HG03060 (cell line): ENCODE measurements at regions not wholly inside any gene's neighbourhood (a gene's known extent, or its start where the extent isn't known, plus 50 kb on each side); places are given as distances from the start of the nearest gene placed in this dataset.
"Not testable (repeated sequence)": the region's sequence is repeated elsewhere in the genome, so short reads cannot be mapped to it uniquely, and the experiment has no call there.

Source experiments
- ATAC-seq: cut with Tn5 transposase; IDR thresholded peaks from one replicate; pipeline ENCODE4 v1.9.1; 2021; ENCODE audit warnings: low read depth, moderate number of reproducible peaks; ENCODE audit not compliant: unreplicated experiment

GRCh38 chr7:116371536-116371935 lies 128.0 kb upstream of the CAV2 start:
- not testable (repeated sequence) for ATAC-seq

- ATAC-seq: not testable (repeated sequence)
Observed at GRCh38 chr7:116373229-116373628, 126.3 kb upstream of the CAV2 start.

- ATAC-seq: no peak
Observed at GRCh38 chr7:116377721-116378120, 121.8 kb upstream of the CAV2 start.

DNA sequence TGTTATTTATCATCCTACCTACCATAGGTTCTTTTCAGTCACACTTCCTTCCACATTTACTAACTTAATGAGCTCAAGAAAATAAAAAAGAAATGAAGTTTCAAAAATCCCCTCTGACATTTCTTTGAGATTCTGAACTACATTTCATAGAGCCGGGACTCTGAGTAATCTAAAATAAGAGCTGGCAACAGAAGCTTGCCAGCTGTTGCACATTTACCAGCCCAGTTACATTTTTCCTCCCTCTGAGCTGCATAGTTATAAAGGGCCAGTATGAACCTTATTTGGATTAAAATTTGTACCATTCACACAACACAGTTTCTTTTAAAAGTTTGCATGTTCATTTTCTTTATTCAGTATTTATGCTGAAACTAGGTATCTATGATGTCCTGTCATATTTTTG lies 119.5 kb upstream of the CAV2 start:
- ATAC-seq: no peak

GRCh38 chr7:116382375-116382774 lies 117.2 kb upstream of the CAV2 start:
- ATAC-seq: no peak

DNA sequence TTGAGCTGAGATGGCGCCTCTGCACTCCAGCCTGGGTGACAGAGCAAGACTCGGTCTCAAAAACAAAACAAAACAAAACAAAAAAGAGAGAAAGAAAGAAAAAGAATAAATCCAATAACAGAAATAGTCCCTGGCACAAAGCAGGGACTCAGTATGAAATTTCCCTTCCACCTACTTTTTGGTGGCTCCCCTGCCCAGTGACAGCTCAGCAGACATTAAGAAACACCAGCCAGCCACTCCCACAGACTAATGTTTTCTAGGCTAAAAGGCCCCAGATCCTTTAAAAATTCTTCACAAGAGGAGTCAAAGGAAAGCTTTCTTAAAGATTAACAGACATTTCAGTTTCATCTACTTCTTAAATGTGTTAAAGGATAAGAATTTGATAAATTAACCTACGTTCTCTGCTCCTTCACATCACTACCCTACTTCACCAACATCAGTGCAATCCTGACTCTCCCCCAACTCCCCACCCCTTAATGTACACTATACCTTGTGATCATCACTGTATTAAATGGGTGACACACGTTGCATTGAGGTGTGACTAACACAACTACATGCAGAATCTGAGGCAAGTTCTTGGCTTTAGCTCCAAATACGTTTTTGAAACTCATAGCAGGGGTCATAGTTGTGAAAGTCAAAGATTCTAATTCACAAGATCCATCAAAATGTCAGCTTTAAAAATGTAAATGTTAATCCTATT lies 114.5 kb upstream of the CAV2 start:
- no peak for ATAC-seq

- no peak for ATAC-seq
Observed at GRCh38 chr7:116386674-116387073, 112.9 kb upstream of the CAV2 start.

- ATAC-seq: no peak
Observed at GRCh38 chr7:116390363-116390762, 109.2 kb upstream of the CAV2 start.

GRCh38 chr7:116392806-116393205 lies 106.7 kb upstream of the CAV2 start:
- ATAC-seq: no peak

- no peak for ATAC-seq
Observed at GRCh38 chr7:116393654-116394053, 105.9 kb upstream of the CAV2 start.

DNA sequence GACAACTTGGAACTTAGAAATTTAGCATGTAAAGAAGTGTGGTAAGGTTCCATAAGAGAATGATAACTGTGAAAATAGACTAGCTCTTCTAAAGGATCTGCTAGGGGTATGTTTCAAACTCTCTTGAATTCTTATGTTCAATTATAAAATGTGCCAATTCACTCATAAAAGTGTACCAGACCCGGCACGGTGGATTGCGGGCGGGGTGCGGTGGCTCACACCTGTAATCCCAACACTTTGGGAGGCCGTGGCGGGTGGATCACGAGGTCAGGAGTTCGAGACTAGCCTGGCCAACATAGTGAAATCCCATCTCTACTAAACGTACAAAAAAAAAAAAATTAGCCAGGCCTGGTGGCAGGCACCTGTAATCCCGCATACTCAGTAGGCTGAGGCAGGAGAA lies 105.4 kb upstream of the CAV2 start:
- ATAC-seq: no peak

DNA sequence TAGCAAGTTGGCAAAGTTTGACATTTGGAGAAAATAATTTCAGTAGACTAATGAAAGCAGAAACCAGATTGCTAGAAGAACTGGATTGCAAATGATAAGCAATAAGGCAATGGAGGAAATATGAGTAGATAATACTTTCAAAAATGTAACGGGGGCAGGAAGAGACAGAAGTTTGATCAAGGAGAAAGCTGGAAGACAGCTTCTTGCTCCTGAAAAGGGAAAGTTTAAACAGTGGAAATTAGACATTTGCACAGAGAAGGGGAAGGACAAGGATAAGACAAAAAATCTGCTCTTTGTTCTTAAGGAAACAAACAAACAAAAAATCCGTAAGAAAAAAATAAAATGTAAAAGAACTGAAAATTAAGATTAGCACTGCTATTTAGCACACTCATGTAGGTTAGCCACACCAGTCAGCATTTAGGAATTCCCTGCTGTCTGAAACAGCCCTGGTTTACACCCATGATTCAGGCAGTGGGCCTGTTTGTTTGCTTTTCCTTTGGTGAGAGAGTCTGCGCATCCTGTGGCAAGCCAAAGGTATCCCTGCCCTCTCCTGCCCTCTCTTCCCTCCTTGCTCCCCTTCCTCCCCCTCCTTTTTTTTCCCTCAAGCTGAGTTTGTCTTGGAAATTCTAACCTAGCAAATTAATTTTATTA lies 104.3 kb upstream of the CAV2 start:
- no peak for ATAC-seq

GRCh38 chr7:116398672-116399071 lies 100.9 kb upstream of the CAV2 start:
- no peak for ATAC-seq

DNA sequence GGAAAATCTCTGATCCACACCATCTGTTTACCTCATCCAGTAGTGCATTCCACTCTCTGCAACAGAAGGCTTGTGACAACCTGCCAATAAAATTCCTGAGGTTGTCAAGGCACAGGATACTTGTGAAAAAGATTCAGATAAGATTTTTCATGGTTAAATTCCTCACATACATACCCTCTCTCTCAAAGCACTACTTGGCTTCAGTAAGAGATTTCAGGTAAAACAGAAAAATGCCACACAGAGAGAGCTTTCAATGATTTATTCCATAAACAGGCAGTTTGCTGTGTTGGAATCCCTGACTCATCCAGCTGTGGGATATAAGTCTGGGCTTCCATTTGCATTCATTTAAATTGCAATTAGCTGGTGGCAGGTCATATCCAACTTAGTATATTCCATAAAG lies 99.7 kb upstream of the CAV2 start:
- no peak for ATAC-seq

DNA sequence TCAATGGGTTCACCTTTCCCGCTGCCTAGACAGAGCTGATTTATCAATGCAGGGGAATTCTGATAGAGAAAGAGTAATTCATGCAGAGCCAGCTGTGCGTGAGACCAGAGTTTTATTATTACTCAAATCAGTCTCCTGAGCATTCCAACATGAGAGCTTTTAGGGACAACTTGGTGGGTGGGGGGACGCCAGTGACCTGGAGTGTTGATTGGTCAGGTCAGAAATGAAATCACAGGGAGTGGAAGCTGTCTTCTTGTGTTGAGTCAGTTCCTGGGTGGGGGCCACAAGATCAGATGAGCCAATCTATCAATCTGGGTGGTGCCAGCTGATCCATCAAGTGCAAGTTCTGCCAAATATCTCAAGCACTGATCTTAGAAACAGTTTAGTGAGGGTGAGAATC lies 99.0 kb upstream of the CAV2 start:
- no peak for ATAC-seq

DNA sequence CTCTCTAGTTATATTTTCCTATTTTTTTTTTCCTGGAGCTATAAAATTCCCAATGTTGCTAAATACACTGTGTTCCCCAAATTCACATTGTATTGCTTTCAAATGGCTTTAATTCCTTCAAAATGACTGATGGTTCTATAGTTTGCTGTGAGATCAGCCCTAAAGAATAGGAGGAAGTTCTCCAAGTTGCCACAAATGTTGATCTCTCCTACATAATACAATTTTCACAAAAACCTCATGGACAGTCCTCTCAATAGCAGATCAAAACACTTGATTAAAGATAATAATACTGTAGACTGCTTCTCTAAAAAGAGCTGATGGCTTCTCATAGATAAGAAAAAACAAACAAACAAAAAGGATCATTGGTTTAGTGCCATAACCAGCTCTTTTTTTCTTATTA lies 97.8 kb upstream of the CAV2 start:
- ATAC-seq: no peak

DNA sequence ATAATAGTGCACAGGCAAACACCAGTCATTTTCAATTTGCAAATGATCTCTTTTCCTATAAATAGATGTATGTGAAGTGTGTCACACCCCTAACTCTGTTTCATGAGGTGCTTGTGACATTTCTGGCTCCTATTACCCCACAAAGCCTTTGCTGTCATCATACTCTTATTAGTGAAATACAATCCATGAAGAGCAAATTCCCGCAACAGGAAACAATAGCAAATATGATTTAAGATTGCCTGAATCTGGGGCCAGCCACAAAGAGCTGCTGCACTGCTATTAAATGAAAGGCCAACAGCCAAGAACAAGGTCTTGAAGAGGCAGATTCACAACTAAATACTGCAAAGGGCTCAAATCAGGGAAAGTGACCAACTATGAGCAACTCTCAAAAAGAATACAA lies 96.3 kb upstream of the CAV2 start:
- no peak for ATAC-seq

- no peak for ATAC-seq
Observed at GRCh38 chr7:116404389-116404788, 95.1 kb upstream of the CAV2 start.

- no peak for ATAC-seq
Observed at GRCh38 chr7:116405810-116406209, 93.7 kb upstream of the CAV2 start.

DNA sequence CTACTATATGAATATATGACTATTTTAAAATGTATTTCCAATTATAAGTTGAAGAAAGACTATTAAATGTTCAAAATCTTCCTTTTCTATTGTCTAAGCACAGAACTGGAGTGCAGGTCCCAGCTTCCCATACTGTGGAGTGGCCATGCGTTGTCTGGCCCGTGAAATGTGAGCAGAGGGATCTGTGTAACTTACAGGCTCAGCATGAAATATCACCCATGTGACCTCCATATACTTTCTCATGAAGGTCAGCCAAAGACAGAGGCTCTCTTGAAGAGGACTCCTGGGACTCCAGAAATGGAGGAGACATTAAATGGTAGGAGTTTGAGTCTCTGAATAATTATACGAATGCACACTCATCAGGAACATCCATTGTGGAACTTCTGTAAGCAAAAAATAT lies 92.4 kb upstream of the CAV2 start:
- ATAC-seq: no peak

DNA sequence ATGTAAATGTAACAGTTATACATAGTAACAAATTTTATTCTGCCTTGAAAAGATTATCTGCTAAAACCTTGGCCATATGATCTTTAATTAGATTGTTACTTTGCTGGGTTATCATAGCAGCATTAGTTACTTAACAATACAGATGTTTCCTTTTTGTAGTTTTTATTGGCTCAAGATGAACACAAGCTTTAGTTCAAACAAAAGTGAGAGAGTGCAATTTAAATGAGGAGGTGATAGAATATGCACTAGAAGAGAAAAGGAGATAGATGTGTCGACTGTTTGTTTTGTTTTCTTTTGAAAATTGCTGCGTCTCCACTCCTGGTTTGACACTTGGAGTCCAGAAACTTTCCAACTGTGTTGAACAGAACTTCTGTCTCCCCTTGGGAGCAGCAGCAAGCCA lies 91.4 kb upstream of the CAV2 start:
- no peak for ATAC-seq

DNA sequence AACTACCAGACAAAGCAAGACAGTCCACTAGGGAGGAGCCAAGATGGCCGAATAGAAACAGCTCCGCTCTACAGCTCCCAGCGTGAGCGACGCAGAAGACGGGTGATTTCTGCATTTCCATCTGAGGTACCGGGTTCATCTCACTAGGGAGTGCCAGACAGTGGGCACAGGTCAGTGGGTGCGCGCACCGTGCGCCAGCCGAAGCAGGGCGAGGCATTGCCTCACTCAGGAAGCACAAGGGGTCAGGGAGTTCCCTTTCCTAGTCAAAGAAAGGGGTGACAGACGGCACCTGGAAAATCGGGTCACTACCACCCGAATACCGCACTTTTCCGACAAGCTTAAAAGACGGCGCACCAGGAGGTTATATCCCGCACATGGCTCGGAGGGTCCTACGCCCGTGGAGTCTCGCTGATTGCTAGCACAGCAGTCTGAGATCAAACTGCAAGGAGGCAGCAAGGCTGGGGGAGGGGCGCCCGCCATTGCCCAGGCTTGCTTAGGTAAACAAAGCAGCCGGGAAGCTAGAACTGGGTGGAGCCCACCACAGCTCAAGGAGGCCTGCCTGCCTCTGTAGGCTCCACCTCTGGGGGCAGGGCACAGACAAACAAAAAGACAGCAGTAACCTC lies 90.6 kb upstream of the CAV2 start:
- ATAC-seq: not testable (repeated sequence)
